Stimulated activated naive CD4-positive, alpha-beta T cell treated with Interleukin-2 at 50 U/mL for 16 hours (primary cell): ENCODE measurements at regions not wholly inside any gene's neighbourhood (a gene's known extent, or its start where the extent isn't known, plus 50 kb on each side); places are given as distances from the start of the nearest gene placed in this dataset.

Experiments
- DNase-seq: peaks from one replicate; lab custom pipeline; 2025; lab: John Stamatoyannopoulos, UW

DNA sequence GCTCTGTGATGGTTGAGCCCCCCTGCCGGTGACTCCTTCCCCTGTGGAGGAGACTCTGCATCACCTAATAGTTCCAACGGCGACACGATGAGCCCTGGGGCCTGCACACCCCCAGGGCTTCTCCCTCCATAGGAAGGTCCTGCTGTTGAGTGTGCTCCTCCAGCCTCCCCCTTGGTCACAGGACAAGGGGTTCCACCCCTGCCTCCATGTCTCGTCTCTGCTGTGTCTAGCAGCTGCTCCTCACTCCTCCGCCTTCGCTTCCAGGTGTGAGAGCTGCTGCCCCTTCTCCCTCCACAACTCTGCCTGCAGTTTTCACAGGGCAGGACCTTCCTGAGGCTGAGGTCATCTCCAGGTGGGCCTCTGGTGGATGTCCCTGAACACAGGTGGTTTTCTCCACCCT is 1416.1 kb downstream of the TBC1D22A start:
- DNase-seq: no peak

DNA sequence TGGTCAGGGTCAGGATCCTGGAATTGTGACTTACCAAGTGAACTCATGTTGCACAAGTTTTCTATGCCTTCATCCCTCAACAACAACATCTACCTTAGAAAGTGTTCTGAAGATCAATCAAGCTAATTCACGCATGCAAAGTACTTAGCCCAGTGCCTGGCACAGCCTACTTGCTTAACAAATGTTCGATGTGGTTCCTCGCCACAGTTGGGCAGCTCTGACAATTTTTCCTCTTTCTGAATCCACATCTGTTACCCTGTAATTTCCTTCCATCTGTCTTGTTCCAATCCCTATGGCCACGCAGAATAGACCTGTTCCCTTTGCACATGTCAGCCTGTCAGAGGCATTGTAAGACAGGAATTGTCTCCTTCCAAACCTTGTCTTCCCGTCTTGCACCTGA is 1415.2 kb downstream of the TBC1D22A start:
- DNase-seq: no peak

DNA sequence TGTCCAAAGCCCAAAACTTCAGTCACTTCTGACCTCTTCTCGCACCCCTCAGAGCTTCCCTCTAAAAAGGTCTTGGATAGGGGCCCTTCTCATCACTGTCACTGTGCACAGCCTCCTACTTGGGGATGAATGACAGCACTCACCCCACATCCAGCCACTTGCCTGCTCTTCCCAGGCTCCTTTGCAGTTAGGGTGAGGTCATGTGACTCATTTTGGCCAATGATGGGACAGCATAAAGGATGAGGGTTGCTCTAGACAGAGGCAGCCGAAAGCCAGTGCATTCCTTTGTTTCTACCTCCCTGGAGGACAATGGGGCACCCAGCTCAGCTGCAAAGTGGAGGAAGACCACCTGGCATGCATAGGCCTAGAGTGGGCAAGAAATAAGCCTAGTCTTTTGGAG is 1413.3 kb downstream of the TBC1D22A start:
- no peak for DNase-seq

DNA sequence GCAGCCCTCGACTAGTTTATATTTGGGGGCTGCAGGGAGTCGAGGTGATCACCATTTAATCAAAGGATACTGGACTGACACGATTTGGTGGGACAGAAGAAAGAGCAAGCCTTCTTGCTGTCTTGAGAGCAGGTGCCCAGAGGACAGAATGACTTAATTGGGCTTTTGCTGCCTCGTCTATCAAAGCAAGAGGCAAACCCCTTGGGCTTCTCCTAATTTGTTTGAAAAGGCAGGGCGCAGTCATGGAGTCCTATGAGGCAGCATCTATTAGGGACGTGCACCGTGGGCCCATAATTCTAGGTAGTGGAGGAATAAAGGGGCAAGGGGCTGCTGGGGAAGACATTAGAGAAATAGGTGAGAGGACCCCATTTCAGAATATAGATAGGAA is 1411.3 kb downstream of the TBC1D22A start:
- DNase-seq: no peak

DNA sequence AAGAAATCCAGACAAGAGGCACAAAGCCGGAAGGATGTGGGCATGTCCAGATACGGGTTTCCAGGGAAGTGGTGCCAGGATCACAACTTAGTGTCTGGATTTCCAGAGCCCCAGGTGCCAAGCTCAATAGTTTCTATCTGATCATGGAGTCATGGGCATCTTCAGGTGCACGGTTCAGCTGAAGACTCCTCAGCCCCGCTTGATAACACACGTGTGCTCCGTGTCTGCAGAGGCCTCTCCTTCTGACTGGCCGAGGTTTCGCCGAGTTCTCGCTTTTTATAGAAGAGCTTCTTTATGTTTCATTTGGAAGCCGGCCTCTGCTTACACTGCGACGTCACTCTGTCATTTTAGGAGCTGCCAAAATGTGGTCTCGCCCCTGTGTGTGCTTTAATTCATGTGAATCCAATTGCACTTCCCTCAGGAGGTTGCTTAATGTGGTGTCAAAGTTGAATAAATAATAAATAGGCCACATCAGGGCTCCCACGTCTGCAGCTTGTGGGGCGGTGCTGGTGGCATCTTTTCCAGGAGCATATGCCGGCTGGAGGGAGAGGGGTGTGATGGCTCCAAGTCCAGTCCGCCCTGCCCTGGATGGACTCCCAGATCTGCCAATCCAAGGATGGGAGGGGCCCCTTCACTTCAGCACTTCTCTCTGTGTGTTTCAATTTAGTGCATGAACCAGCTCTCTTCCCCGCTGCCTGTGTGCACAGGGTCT is 1410.8 kb downstream of the TBC1D22A start:
- no peak for DNase-seq

DNA sequence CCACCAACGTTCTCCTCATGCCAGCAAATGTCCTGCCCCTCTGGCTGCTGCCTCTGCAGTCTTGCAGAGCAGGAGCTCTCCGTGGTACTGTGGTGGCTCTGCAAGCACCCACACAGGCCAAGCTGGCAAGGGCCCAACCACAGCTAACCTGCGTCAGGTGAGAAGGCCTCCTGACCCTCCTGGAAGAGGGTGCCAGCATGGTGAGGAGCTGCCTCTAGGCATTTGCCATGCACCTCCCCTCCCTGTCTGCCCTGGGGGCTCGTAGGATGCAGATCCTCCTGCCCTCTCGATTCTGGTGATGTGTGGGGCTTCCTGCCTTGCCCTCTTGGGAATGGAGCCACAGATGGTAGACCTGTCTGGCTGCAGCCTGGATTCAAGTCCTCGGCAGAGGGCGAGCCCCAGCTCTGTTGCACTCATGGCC is 1408.8 kb downstream of the TBC1D22A start:
- DNase-seq: no peak

DNA sequence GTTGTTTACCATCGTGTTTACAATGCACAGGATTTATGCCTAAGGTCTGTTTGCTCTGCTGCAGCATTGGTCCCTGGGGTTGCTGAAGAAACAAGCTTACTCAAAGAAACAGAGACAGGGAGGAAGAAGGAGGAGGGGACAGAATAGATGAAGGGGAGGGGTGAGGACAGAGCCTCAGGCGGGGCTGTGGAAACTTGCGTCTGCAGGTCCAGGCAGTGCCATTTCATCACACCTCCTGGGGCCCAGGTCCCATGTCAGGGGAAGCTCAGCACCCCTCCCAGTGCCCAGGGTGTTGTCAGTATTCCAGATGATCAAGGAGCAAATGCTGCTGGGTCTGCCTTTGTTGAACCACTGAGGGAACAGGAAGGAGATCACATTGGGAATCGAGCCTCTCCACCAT is 1406.8 kb downstream of the TBC1D22A start:
- no peak for DNase-seq

DNA sequence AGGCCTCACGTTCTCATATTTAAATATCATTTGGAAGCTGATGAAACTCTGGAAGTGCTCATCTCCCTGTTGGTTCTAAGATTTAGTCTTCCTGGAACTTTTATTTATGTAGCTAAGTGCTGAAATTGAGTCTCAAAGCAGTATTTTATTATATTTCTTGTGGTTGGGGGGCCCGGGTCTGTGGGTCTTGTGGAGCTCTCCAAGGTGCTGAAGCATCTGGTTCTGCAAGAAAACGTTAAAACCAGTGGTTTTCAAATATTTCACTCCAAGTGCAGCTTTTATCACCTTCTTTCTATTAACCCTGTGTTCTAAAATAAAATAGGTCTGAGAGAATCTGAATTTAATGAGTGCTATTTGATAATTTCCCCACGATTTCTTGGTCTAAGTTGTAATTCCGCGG is 1404.8 kb downstream of the TBC1D22A start:
- no peak for DNase-seq

DNA sequence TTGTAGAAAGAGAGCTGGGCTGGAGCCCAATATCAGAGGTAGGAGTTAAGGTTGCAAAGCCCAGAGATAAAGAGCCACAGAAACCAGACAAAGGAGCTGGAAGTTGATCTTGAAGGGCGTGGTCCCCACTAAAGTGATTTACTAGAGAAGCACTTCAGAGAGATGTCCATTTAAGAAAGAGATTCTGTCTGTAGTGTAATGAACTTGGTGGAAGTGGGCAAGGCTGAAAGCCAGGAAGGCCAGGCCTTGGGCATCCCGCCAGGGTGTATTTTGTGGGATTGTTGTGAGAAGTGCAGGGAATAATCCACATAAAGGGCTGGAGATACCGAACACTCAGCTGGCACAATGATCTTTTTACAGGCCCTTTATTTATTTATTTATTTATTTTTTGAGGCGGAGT is 1398.8 kb downstream of the TBC1D22A start:
- DNase-seq: no peak

DNA sequence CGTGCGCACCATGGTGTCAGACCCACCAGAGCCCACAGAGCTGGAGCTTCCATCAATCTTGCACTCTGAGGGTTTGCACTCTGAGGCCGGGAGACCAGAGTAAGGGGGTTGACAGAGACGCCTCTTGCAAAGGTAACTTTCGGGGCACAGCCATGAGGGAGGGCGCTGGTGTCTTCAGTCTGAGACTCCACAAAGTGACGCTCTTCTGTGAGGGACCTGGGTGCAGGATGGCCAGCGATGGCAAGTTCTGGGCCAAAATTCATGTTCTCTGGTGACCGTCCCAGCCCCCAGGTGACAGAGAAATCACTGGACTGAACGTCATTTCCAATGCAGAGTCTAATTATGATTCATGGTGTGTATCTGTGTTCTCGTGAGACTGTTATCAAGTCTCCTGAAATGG is 1395.2 kb downstream of the TBC1D22A start:
- no peak for DNase-seq

DNA sequence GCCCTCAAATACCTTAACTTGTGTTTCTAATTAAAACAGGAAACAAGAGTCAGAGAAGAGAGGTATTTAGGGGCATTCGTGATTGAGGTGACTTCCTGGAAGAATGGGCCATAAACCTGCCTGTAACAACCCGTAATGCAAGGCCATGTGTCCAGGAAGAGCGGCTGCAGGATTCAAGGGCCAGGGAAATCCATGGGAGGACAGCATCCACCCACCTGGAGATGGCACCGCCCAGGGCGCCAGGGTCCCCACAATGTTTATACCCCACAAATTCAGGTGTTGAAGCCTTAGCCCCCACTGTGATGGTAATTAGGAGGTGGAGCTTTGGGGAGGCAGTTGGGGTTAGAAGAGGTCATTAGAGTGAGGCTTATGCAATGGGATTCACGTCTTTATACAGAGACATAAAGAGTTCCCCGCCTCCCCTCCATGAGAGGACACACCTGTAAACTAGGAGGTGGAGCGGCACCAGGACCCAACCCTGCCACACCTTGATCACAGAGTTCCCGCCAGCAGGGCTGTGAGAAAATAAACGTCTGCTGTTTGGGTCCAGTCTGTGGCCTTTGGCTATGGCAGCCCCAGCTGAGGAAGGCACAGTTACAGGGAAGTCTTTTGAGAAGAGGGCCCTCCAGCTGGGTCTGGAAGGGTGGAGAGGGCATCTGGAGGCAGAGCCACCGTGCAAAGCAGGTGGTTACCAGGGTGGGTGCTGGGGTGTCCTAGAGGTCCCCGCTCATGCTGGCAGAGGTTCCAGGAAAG is 1394.3 kb downstream of the TBC1D22A start:
- DNase-seq: no peak

DNA sequence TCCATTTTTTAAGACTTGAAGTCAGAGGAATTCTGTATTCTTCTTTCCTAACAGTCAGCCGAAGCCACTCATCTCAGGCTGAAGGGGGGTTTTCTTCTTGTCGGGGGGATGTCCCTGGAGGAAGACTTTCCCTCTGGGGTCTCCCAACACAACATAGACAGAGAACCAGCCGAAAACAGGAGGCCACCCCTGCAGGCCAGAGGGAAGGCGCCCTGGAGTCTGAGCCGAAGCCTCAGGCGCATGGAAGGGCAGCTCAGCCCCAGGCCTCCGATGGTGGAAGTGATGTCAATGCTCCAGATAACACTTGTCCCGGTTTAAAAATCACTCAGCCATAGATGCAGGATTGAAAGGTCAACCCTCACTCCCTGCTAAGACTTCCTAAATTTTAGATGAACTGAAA is 1393.0 kb downstream of the TBC1D22A start:
- DNase-seq: no peak

DNA sequence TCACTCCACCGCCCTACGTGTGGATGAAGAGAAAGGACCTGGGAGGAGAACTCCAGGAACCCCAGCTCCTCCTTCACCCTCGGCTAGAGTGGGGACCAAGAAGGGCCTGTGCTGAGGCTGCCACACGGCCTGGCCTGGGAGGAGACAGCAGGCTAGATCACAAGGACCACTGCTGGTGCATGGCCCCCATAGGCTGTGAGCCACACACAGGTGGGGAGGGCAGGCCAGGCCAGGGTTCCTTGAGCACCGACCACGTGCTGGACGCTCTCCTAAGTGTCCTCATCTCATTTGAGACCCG is 1392.4 kb downstream of the TBC1D22A start:
- no peak for DNase-seq

DNA sequence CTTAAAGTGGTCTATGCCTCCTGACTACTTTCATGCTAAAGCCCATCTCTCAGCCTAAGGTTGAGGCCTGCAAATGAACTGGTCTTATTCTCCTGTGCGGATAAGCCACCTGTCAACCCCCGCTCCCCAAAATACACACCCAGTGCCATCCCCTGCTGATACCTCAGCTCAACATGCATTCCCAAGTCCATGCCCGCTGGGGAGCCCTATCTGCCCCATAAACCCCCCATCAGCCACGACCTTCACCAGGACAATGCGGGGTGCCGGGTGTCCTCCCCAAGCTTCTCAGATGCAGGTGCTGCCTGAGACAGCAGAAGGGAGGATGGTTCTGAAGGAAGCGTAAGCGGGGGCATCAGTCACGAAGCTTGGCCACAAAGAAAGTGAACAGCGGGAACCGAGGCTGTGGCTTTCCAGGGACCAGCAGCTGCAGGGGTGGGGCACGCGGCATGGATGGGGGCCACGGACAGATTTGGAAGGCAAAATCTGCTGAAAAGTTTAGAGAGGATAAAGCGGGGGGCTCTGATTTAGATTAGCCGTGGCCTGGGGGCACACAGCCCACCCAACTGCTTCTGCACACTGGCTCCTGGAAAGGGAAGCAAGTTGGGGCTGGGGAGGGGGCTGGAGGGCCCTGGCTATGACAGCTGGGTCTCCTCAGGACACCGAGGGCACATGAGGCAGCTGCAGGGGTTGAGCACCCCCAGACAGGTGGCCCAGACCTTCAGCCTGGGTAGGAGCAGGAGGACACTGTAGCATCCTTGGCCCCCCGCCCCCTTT is 1391.9 kb downstream of the TBC1D22A start:
- no peak for DNase-seq

DNA sequence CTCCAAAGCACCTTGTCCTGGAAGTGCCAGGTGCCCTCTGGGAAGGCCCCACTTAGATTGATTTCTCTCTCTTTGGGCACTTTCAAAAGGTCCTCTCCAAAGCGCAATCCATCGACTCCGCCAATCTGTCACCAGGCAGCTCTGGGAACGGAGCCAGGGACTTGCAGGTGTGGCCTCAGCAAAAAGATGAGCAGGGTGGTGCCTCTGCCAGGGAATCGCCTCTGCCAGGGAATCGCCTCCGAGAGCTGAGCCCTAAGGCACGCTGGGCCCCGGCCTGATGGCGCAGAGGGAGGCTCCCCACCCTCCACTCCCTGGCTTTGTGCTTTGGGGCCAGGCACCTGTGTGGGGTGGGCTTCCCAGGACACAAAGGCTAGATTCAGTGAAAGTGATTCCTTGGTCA is 1391.3 kb downstream of the TBC1D22A start:
- DNase-seq: no peak

DNA sequence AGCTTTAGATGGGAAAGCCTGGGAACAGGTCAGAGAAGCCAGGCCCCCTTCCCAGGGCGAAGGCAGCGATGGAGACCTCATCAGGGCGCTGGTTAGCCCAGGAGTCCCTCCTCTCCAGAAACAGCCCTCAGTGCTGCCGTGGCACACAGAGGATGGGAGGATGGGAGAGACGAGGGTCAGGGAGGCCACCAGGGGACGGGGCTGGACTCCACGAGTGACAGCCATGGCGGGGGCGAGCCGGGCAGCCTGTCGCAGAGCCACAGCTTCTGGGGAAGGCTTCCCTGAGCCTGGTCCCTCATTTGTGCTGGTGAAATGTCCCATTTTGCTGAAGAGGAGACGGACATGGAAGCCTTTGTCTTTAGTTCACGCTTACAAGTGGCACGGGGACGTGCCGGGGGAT is 1390.5 kb downstream of the TBC1D22A start:
- DNase-seq: no peak

DNA sequence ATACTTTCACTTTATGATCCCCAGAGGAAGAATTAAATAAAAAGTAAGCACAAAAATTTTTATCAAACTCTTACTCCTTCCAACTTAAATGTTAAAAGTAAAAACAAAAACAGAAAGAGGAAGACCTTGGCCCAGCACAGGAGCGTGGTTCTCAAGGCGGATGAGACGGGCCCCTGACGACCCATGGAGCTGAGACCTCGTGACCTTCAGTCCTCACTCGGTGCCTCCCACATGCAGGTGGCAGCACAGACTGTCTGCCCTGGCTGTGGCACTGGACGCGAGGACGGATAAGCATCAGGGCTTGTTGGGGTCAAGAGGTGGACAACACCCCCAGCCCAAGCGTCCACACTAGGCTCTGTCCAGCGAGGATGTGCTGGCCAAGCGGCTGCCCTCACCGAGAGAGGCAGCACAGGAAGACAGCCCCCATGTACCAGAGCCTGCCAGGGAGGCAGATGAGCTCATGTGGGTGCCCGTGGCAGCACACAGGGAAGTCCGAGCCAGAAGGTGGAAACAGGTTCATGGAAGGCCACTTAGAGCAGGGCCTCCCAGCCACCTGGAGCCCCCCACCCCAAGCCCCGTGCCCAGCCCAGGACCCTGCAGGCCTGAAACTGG is 1389.8 kb downstream of the TBC1D22A start:
- no peak for DNase-seq

DNA sequence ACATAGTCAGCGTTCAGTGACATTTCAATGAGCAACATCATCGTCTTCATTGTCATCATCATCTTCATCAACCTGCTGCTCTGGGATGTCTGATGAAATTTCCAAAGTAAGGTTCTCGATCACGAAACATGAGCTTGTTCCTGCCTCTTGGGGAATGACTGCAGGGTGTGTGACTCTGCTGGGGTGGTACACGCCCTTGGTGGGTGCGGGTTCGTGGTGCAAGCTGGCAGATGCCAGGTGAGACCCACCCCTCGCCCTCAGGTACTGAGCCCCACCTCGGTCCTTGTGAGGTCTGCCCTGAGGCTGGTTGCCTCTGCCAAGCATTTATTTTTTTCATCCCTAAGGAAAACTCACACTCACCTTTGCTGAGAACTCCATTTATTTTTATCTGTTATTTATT is 1389.2 kb downstream of the TBC1D22A start:
- DNase-seq: no peak

DNA sequence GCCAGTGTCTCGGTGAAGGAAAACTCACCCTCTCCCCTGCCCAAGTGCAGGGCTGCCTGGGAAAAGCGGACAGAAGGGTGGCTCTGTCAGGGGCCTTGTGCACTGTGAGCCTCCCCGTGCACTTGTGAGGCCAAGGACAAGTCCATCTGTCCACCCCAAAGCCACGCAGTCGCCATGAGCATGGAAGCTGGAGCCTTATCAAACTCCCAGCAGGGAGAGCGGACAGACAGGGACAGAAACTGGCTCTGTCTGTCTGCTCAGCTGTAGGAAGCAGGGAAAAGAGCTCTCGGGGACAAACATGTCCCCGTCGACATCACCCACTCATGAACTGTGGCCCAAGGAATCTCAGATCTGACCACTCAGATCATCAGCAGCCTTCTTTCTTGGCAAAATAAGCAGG is 1385.4 kb downstream of the TBC1D22A start:
- DNase-seq: no peak

DNA sequence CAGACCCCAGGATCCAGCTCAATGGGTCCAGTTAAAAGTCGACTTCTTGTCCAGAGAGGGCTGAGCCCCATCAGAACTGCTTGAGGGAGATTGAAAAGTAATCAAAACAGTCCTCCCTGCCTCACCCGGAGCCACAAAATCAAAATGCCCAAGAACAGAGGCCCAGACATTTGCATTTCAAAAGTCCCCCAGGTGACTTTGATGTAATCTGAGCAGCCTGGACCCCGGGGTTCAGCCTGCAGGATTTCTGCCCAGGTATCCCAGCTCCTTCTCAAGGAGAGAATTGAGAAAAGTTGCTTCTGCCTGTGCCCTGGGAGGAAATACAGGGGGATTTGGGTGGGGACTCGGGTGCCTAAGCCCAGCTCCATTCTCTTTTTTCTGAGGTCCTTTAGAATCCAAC is 1385.0 kb downstream of the TBC1D22A start:
- no peak for DNase-seq

DNA sequence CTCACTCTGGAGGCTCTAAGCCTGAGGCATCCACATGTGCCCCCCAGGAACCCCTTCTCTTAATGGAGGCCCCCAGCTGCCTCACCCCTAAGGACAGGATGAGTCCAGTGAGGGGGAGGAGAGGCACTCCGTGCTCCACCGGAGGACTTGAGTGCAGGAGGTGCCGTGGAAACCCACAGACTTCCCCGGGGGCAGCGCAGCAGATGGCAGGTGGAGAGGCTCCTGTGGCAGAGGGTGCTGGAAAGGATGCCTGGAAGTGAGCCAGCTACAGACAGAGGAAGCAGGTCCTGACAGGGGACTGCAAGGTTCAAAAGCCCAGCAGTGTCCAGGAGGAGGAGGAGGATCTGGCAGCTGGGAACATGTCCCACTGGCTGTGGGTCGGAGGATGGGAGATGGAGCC is 1384.0 kb downstream of the TBC1D22A start:
- DNase-seq: no peak

DNA sequence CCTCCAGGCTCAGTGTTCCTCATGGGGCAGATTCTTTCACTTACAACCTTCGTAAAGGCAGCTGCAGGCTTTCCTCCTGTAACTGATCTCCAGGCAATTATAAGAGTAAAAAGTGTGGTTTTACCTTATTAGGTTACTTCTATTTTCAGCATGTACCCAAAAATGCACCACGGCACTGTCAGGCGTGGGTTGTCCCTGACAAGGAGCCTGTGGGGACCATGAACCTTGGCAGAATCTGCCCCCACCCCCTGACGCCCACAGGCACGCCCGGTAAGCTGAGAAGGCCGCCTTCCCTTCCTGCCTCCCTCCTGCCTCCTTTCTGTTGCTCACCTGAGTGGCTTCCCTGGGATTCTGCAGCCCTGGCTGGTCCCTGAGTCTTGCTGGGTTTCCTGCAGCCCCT is 1383.3 kb downstream of the TBC1D22A start:
- no peak for DNase-seq

DNA sequence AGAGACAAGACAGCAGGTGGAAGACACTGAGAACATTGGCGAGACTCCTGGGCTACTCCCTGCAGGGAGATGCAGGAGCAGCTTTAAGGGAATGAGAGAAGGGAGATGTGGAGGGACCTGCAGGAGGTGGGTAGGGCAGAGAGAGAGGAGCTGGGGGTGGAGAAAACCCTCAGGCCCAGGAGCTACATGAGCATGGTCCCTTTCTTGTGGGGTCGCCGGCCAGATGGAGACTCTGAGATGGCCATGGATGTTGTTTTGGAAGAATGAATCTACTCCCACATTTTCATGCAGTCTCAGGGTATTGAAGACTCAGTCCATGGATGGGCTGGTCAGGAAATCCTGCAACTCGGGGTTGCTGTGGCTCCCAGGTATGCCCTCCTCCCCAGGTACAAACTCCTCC is 1381.9 kb downstream of the TBC1D22A start:
- no peak for DNase-seq
